GM12878 (cell line): ENCODE measurements at regions not wholly inside any gene's neighbourhood (a gene's known extent, or its start where the extent isn't known, plus 50 kb on each side); places are given as distances from the start of the nearest gene placed in this dataset.

Source experiments
- ATAC-seq: fragments of 200-7000 bp; cut with Tn5 transposase; 3 replicates; pipeline ENCODE4 v1.9.1; 2020; ENCODE audit warnings: mild to moderate bottlenecking, moderate library complexity
- BruUV-seq: library from RNA; stranded (reverse); fragments of 400-500 nt; replicated peaks from 2 replicates; lab custom pipeline; 2021; lab: Mats Ljungman, UMichigan
- CTCF ChIA-PET: fragments of 300-600 bp; sonication (Branson Sonifier 250); formaldehyde crosslinking; extraction: SDS; loops from one replicate; lab custom pipeline; 2021; ENCODE audit warnings: inconsistent platforms; lab: Yijun Ruan, JAX
- POLR2A ChIA-PET: fragments of 350-600 bp; formaldehyde crosslinking; extraction: SDS; loops from one replicate; lab custom pipeline; 2021; ENCODE audit warnings: inconsistent platforms; lab: Charles Lee
- RAD21 ChIA-PET: fragments of 300-600 bp; sonication (Branson Sonifier 250); formaldehyde crosslinking; loops from one replicate; lab custom pipeline; 2023; ENCODE audit warnings: antibody characterized with exemption; ENCODE audit not compliant: unreplicated experiment; lab: Charles Lee
- SMC1A ChIA-PET: fragments of 300-600 bp; sonication (Branson Sonifier 250); formaldehyde crosslinking; loops from one replicate; lab custom pipeline; 2023; ENCODE audit not compliant: unreplicated experiment, uncharacterized antibody; lab: Charles Lee
- DNase-seq: peaks from one replicate; pipeline ENCODE4 v3.0.0-alpha.2; 2011; ENCODE audit warnings: low read depth, low spot score
- FAIRE-seq: peaks from 3 replicates; lab custom pipeline; 2011; peaks lifted over from hg19 to GRCh38; lab: Jason Lieb, UNC
- H2AFZ ChIP-seq: 2 replicates; pipeline ENCODE4 v1.6.0; 2011; ENCODE audit warnings: low read depth, low read length, control low read depth; ENCODE audit not compliant: control insufficient read depth
- H3K27ac ChIP-seq: 2 replicates; pipeline ENCODE4 v1.5.1; 2011; ENCODE audit warnings: control low read depth; ENCODE audit not compliant: control insufficient read depth, insufficient read depth
- H3K27me3 ChIP-seq, 2 experiments: replicated peaks in 1 of 2; 2 replicates each; pipeline versions ENCODE4 v1.6.0 to v1.6.1; 2011; ENCODE audit warnings: low read length in 1 of 2; ENCODE audit not compliant: control insufficient read depth in 2 of 2, insufficient read depth in 2 of 2
- H3K36me3 ChIP-seq, 2 experiments: 2 replicates each; pipeline ENCODE4 v1.5.1; 2011; ENCODE audit warnings: low read length in 1 of 2; ENCODE audit not compliant: control insufficient read depth in 2 of 2, insufficient read depth in 2 of 2
- H3K4me1 ChIP-seq: 2 replicates; pipeline ENCODE4 v1.6.1; 2011; ENCODE audit warnings: mild to moderate bottlenecking, low read length, moderate library complexity, mixed read lengths; ENCODE audit not compliant: control insufficient read depth, insufficient read depth
- H3K4me2 ChIP-seq: 2 replicates; pipeline ENCODE4 v1.6.0; 2011; ENCODE audit warnings: control low read depth; ENCODE audit not compliant: control insufficient read depth, insufficient read depth
- H3K4me3 ChIP-seq: fragments of 200-600 bp; sonication (generic); 2 replicates; pipeline ENCODE4 v1.5.1; 2016
- H3K79me2 ChIP-seq: 2 replicates; pipeline ENCODE4 v1.6.0; 2011; ENCODE audit warnings: low read length; ENCODE audit not compliant: control insufficient read depth, insufficient read depth
- H3K9ac ChIP-seq: 2 replicates; pipeline ENCODE4 v1.8.0; 2011; ENCODE audit warnings: low read length, control low read depth, mixed read lengths; ENCODE audit not compliant: control insufficient read depth, insufficient read depth
- H3K9me3 ChIP-seq: replicated peaks from 3 replicates; pipeline ENCODE4 v1.5.1; 2011; ENCODE audit warnings: mild to moderate bottlenecking, low read length; ENCODE audit not compliant: control insufficient read depth, insufficient read depth
- H4K20me1 ChIP-seq: 2 replicates; pipeline ENCODE4 v1.6.0; 2011; ENCODE audit not compliant: control insufficient read depth, insufficient read depth
- BCL11A ChIP-seq: IDR thresholded peaks from 2 replicates; pipeline ENCODE4 v1.6.1; 2011; ENCODE audit warnings: low read depth, low read length
- KLF5 ChIP-seq: fragments of 450-650 bp; IDR thresholded peaks from 2 replicates; pipeline ENCODE4 v1.6.1; 2014; ENCODE audit warnings: mild to moderate bottlenecking; ENCODE audit not compliant: partially characterized antibody
- MTA2 ChIP-seq: fragments of 450-650 bp; IDR thresholded peaks from 2 replicates; pipeline ENCODE4 v1.6.1; 2016; ENCODE audit warnings: low read depth, mild to moderate bottlenecking, moderate library complexity
- SMC3 ChIP-seq: IDR thresholded peaks from 2 replicates; pipeline ENCODE4 v1.6.1; 2011; ENCODE audit warnings: low read length, improper control_type of control experiment, borderline replicate concordance
- WGBS: methylation state at CpG from one replicate; pipeline ENCODE4 v1.1.6; 2016; ENCODE audit warnings: low lambda C conversion rate; ENCODE audit not compliant: insufficient replicate concordance, insufficient coverage; ENCODE audit errors: missing lambda C conversion rate; 5-methylcytosine and 5-hydroxymethylcytosine counted together
- in situ Hi-C: fragments of 300-500 bp; cut with MboI; formaldehyde crosslinking; loops from 9 replicates; pipeline ENCODE4 v1.14.3; 2018; ENCODE audit warnings: mixed read lengths
- intact Hi-C: fragments of 100-400 bp; cut with micrococcal nuclease; formaldehyde crosslinking; loops from one replicate; pipeline ENCODE4 v1.14.2; 2022; ENCODE audit not compliant: unreplicated experiment
- TF ChIP-seq, protein P1 (sequence below): IDR thresholded peaks from 2 replicates; pipeline ENCODE4 v1.6.1; 2012; ENCODE audit warnings: low read length, inconsistent platforms

GRCh38 chr22:48872271-48873190 lies 955.1 kb downstream of the BRD1 start:
- DNase-seq, result no peak
- H4K20me1 ChIP-seq, result no peaks in the 10 kb centered on the region
- no TSS peak for BruUV-seq
- no peaks in the 10 kb centered on the region for H3K4me1 ChIP-seq
- no peak overlapping the region for H3K4me2 ChIP-seq
- ChIA-PET SMC1A (no interaction called here), RAD21 (no interaction called here)
- ATAC-seq, result no peak
- no peak overlapping the region for H3K27ac ChIP-seq
- intact Hi-C loops, result no loop called here
- no peaks in the 10 kb centered on the region for H3K27me3 ChIP-seq
- H3K79me2 ChIP-seq, result no peaks in the 10 kb centered on the region
- H3K9ac ChIP-seq, result no peak overlapping the region
- no peaks in the 10 kb centered on the region; the same call in 2 of the 3 replicates for H3K9me3 ChIP-seq
- in situ Hi-C loops, result no loop called here
- 33% methylated on average over 21 of the region's 21 CpGs for WGBS
- TF ChIP-seq SMC3 (no peak), MTA2 (no peak), BCL11A (no peak), KLF5 (no peak)
- TF ChIP-seq, protein P1, sequence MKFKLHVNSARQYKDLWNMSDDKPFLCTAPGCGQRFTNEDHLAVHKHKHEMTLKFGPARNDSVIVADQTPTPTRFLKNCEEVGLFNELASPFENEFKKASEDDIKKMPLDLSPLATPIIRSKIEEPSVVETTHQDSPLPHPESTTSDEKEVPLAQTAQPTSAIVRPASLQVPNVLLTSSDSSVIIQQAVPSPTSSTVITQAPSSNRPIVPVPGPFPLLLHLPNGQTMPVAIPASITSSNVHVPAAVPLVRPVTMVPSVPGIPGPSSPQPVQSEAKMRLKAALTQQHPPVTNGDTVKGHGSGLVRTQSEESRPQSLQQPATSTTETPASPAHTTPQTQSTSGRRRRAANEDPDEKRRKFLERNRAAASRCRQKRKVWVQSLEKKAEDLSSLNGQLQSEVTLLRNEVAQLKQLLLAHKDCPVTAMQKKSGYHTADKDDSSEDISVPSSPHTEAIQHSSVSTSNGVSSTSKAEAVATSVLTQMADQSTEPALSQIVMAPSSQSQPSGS, result no peak
- TF ChIP-seq, all 136 proteins: peak for 0
- ChIA-PET CTCF (no interaction called here), POLR2A (no interaction called here)
- FAIRE-seq, result no peak
- H2AFZ ChIP-seq, result no peak overlapping the region
- H3K36me3 ChIP-seq, result no peaks in the 10 kb centered on the region
- no peak overlapping the region for H3K4me3 ChIP-seq
